Astrocyte (in vitro differentiated cells and primary cell): ENCODE measurements at regions not wholly inside any gene's neighbourhood (a gene's known extent, or its start where the extent isn't known, plus 50 kb on each side); places are given as distances from the start of the nearest gene placed in this dataset.

Source experiments
- EZH2 ChIP-seq: IDR thresholded peaks from 2 replicates; pipeline ENCODE4 v1.6.1; 2012; ENCODE audit warnings: mild to moderate bottlenecking, low read length, inconsistent platforms; ENCODE audit not compliant: insufficient read depth
- TF ChIP-seq, protein P1 (sequence below): IDR thresholded peaks from 2 replicates; pipeline ENCODE4 v1.5.1; 2011; ENCODE audit warnings: low read depth, mild to moderate bottlenecking, inconsistent platforms, low read length, moderate library complexity; ENCODE audit not compliant: insufficient read depth

DNA sequence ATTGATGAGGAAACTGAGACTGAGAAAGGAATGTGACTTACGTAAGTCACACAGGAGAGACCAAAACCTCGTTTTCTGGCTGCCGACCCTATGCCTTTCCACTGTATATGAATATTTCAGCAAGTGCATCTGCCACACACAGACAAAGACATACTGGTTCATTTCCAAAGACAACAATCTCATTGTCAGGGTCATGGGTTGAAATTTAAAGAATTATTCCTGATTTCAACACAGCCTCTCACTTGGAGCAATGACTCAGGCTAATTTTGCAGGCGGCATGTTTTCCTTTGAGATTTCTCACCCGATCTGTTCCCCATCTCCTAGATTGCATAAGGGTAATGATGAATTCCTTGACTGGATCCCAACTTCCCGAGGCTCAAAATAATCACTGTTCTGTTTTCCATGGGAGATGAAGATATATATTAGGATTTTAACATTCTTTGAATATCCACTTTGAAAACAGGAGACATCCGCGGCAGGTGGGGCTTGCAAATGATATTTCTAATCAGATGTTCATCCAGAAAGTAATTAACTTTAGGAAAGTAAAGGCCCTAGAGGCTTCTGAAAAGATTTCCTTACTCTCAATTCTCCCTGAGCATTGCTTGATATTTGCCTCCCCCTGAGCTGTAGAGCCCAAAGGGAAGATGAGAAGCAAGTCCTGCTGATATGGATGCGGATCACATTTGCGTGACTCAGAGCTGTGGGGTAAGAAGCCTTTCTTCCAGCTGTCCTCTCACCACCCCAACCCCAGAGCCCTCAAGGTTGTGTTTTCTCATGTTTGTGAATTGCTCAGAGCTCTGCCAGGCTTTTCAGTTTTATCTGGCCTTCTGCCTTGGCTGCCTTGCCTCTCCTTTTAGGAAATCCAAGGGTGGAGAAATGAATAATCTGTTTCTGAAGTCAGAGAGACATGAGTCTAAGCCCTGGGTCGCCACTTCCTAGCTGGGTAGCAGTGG lies 361.1 kb upstream of the BOD1L1 start:
- TF ChIP-seq, protein P1, sequence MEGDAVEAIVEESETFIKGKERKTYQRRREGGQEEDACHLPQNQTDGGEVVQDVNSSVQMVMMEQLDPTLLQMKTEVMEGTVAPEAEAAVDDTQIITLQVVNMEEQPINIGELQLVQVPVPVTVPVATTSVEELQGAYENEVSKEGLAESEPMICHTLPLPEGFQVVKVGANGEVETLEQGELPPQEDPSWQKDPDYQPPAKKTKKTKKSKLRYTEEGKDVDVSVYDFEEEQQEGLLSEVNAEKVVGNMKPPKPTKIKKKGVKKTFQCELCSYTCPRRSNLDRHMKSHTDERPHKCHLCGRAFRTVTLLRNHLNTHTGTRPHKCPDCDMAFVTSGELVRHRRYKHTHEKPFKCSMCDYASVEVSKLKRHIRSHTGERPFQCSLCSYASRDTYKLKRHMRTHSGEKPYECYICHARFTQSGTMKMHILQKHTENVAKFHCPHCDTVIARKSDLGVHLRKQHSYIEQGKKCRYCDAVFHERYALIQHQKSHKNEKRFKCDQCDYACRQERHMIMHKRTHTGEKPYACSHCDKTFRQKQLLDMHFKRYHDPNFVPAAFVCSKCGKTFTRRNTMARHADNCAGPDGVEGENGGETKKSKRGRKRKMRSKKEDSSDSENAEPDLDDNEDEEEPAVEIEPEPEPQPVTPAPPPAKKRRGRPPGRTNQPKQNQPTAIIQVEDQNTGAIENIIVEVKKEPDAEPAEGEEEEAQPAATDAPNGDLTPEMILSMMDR: no peak
- no peak for TF ChIP-seq EZH2
